ENCODE measurements at regions not wholly inside any gene's neighbourhood (a gene's known extent, or its start where the extent isn't known, plus 50 kb on each side); places are given as distances from the start of the nearest gene placed in this dataset.

DNA sequence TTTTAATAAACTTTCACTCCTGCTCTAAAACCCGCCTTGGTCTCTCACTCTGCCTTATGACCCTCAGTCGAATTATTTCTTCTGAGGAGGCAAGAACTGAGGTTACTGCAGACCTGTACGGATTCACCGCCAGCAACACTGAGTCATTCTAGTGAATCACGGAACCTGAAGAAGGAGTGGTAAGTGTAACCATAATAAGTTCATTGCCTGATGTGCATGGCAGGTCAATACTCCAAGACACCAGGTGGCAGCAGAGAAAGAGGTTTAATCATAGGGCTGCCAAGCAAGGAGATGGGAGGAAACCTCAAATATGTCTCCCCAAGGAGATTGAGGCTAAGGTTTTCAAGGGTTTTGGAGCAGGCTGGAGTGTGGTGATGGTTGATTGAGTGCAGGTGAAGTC, 204.3 kb upstream of the IPO5 start:
- Histone ChIP-seq H3K4me3 (no peak overlapping the region), H3K27ac (no peak overlapping the region)
- no peak for TF ChIP-seq CTCF (IDR thresholded peaks at IDR 0.05)
- DNase-seq (ENCODE audit: low spot score), result no peak

DNA sequence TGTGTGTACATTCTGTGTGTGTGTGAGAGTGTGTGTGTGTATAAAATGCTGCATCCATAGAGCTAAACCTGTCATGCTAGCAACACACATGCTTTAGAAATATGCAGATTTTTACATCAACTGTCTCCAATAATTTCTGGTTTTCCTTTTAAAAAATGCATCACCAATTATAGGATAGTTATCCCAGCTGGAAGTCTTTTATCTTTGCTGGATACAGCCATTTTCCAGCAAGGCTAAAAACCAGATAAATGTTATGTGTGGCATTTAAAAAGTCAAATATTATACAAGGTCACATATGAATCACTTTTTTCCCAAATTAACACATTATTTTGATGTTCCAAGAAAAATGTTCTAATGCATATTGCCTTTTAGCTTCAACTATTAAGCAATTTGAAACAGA, 202.0 kb upstream of the IPO5 start:
- Histone ChIP-seq H3K27ac (no peak overlapping the region), H3K4me3 (no peak overlapping the region)
- no peak for DNase-seq (ENCODE audit: low spot score)
- no peak for TF ChIP-seq CTCF (IDR thresholded peaks at IDR 0.05)

DNA sequence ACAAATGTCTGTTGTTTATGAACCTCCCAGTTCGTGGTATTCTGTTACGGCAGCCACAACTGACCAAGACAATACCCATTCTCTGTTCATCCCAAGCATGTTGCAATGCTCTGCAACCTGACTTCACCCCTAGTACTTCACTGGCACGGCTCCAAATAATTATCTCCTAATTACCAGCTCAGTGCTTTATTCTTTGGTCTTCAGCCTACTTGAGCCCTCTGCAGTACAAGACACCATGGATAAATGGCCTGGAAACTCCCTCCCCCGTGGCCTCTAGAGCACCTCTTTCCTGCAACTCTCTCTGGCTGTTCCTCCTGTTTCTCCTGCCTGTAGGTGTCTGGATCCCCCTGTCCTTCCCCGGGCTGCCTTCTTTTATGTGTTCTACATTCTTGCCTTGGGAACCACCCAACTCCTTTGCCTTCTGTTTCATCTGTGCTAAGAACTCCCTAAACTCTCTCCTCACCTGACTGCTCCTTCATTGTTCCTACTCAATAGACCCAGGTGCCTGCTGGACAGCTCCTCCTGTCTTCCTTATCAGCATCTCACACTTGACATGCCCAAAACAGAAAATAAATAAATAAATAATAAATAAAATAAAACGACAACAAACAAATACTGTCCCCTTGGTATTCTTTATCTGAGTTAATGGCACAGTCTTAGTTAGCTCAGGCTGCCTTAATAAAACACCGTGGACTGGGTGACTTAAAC, 200.4 kb upstream of the IPO5 start:
- TF ChIP-seq CTCF (IDR thresholded peaks at IDR 0.05), result no peak
- no peak overlapping the region for H3K27ac ChIP-seq
- H3K4me3 ChIP-seq, result no peak overlapping the region
- DNase-seq (ENCODE audit: low spot score), result no peak

GRCh38 chr13:97753942-97754670, 199.4 kb upstream of the IPO5 start:
- no peak overlapping the region for H3K4me3 ChIP-seq
- no peak overlapping the region for H3K27ac ChIP-seq
- DNase-seq (ENCODE audit: low spot score), result no peak
- TF ChIP-seq CTCF (IDR thresholded peaks at IDR 0.05), result no peak

DNA sequence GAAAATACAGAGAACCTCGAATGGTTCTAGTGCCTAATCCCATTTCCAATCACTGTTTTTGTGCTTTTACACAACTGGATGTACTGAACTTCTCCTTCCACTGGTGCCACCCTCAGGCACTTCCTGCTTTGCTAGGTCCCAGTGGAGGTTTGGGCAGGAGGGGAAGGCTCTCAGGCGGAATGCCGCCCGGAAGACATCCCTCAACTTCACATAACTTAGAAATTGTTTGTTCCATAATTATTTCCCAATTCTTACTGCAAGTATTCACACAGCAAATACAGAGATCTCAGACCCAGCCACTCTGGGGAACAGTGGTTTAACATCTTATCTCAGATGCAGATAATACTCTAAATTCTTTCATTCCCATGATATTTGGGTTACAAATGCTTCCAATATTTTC, 195.7 kb upstream of the IPO5 start:
- Histone ChIP-seq H3K27ac (peak overlapping the region; percentile 3 to 78), H3K4me3 (no peak overlapping the region)
- peak; percentile 85 for DNase-seq (ENCODE audit: low spot score)
- TF ChIP-seq CTCF (IDR thresholded peaks at IDR 0.05), result no peak

GRCh38 chr13:97758317-97758716, 195.2 kb upstream of the IPO5 start:
- no peak for DNase-seq (ENCODE audit: low spot score)
- H3K27ac ChIP-seq, result peak overlapping the region in 1 of 2 donors; percentile 78
- H3K4me3 ChIP-seq, result no peak overlapping the region
- TF ChIP-seq CTCF (IDR thresholded peaks at IDR 0.05), result no peak
